GM23248 (cell line): ENCODE measurements at regions not wholly inside any gene's neighbourhood (a gene's known extent, or its start where the extent isn't known, plus 50 kb on each side); places are given as distances from the start of the nearest gene placed in this dataset.

Experiments
- DNase-seq: peaks from one replicate; pipeline ENCODE4 v3.0.0-alpha.2; 2015
- H2AFZ ChIP-seq: fragments of 200-600 bp; sonication (generic); 2 replicates; pipeline ENCODE4 v1.6.1; 2016; ENCODE audit warnings: antibody characterized with exemption
- H3F3A ChIP-seq: fragments of 200-600 bp; sonication (generic); 2 replicates; pipeline ENCODE4 v1.6.1; 2016; ENCODE audit warnings: mild to moderate bottlenecking, antibody characterized with exemption, mixed run types; ENCODE audit not compliant: insufficient read depth
- H3K27ac ChIP-seq: fragments of 200-600 bp; sonication (generic); 2 replicates; pipeline ENCODE4 v1.5.1; 2016; ENCODE audit warnings: mild to moderate bottlenecking
- H3K27me3 ChIP-seq: fragments of 200-600 bp; sonication (generic); replicated peaks from 2 replicates; pipeline ENCODE4 v1.6.1; 2016; ENCODE audit warnings: mild to moderate bottlenecking; ENCODE audit not compliant: insufficient read depth
- H3K36me3 ChIP-seq: fragments of 200-600 bp; sonication (generic); 2 replicates; pipeline ENCODE4 v1.6.1; 2016; ENCODE audit warnings: low read depth, mild to moderate bottlenecking
- H3K4me1 ChIP-seq: fragments of 200-600 bp; sonication (generic); 2 replicates; pipeline ENCODE4 v1.6.1; 2016; ENCODE audit warnings: mild to moderate bottlenecking; ENCODE audit not compliant: insufficient read depth
- H3K4me2 ChIP-seq: fragments of 200-600 bp; sonication (generic); one replicate; pipeline ENCODE4 v1.6.1; 2016; ENCODE audit warnings: mild to moderate bottlenecking; ENCODE audit not compliant: unreplicated experiment
- H3K4me3 ChIP-seq: fragments of 200-600 bp; sonication (generic); 2 replicates; pipeline ENCODE4 v1.5.1; 2016; ENCODE audit warnings: mild to moderate bottlenecking
- H3K79me2 ChIP-seq: fragments of 200-600 bp; sonication (generic); 2 replicates; pipeline ENCODE4 v1.6.1; 2016; ENCODE audit warnings: mild to moderate bottlenecking; ENCODE audit not compliant: insufficient read depth
- H3K9ac ChIP-seq: fragments of 200-600 bp; sonication (generic); 2 replicates; pipeline ENCODE4 v1.6.1; 2016; ENCODE audit warnings: mild to moderate bottlenecking
- H3K9me2 ChIP-seq: fragments of 200-600 bp; sonication (generic); 2 replicates; pipeline ENCODE4 v1.6.1; 2016; ENCODE audit warnings: mixed run types, mild to moderate bottlenecking, moderate library complexity; ENCODE audit not compliant: insufficient read depth
- H3K9me3 ChIP-seq: fragments of 200-600 bp; sonication (generic); one replicate; pipeline ENCODE4 v1.6.1; 2017; ENCODE audit warnings: low read depth
- H4K20me1 ChIP-seq: fragments of 200-600 bp; sonication (generic); 2 replicates; pipeline ENCODE4 v1.6.0; 2016; ENCODE audit not compliant: insufficient read depth
- EZH2 ChIP-seq: fragments of 200-600 bp; sonication (generic); IDR thresholded peaks from 2 replicates; pipeline ENCODE4 v1.6.1; 2018; ENCODE audit warnings: antibody characterized with exemption, mild to moderate bottlenecking; ENCODE audit not compliant: insufficient read depth, poor library complexity, severe bottlenecking
- EZH2phosphoT487 ChIP-seq: fragments of 200-600 bp; sonication (generic); IDR thresholded peaks from 2 replicates; pipeline ENCODE4 v1.6.1; 2018; ENCODE audit warnings: antibody characterized with exemption, moderate library complexity, mild to moderate bottlenecking, low read depth; ENCODE audit not compliant: insufficient read depth
- WGBS, 2 experiments: methylation state at CpG; one replicate each; pipeline ENCODE4 v1.1.6; 2015 to 2017; ENCODE audit warnings: low lambda C conversion rate in 2 of 2, low coverage in 1 of 2; ENCODE audit errors: missing lambda C conversion rate in 2 of 2; 5-methylcytosine and 5-hydroxymethylcytosine counted together
- in situ Hi-C: fragments of 300-500 bp; cut with MboI; formaldehyde crosslinking; loops from 2 replicates; pipeline ENCODE4 v1.15.0; 2020

- Histone ChIP-seq H4K20me1 (no peaks in the 10 kb centered on the region), H3K9me2 (no peaks in the 10 kb centered on the region), H3K9me3 (no peaks in the 10 kb centered on the region), H3K36me3 (no peaks in the 10 kb centered on the region), H3K4me2 (peak overlapping the region; percentile 73), H3K4me3 (peak overlapping the region; percentile 43), H3K79me2 (no peaks in the 10 kb centered on the region), H2AFZ (peak overlapping the region; percentile 48), H3K4me1 (peaks cover 44% of the 10 kb centered on the region), H3K9ac (no peak overlapping the region), H3K27ac (peak overlapping the region; percentile 52), H3F3A (peaks cover 25% of the 10 kb centered on the region; the same call in 1 of the 2 replicates), H3K27me3 (no peaks in the 10 kb centered on the region)
- DNase-seq: peak; percentile 83
- in situ Hi-C loops: no loop called here
- no peak for TF ChIP-seq EZH2
- 18 to 19% methylated on average over 7 of the region's 7 CpGs for WGBS, 2 experiments
Observed at GRCh38 chr2:190791347-190791975, 89.2 kb upstream of the GLS start.

GRCh38 chr2:190791976-190792575, 88.5 kb upstream of the GLS start:
- H3K4me2 ChIP-seq: peak overlapping the region; percentile 73
- H3K9ac ChIP-seq: no peak overlapping the region
- no peaks in the 10 kb centered on the region for H3K9me2 ChIP-seq
- H3K27me3 ChIP-seq: no peaks in the 10 kb centered on the region
- WGBS, 2 experiments: 39 to 47% methylated on average over 1 of the region's 1 CpG
- H3K36me3 ChIP-seq: no peaks in the 10 kb centered on the region
- H3K79me2 ChIP-seq: no peaks in the 10 kb centered on the region
- no peaks in the 10 kb centered on the region for H3K9me3 ChIP-seq
- peak overlapping the region; percentile 48 for H2AFZ ChIP-seq
- H3K4me3 ChIP-seq: peak overlapping the region; percentile 43
- DNase-seq: no peak
- TF ChIP-seq EZH2phosphoT487 (no peak), EZH2 (no peak)
- peaks cover 23% of the 10 kb centered on the region; the same call in 1 of the 2 replicates for H3F3A ChIP-seq
- peaks cover 39% of the 10 kb centered on the region for H3K4me1 ChIP-seq
- in situ Hi-C loops: no loop called here
- H4K20me1 ChIP-seq: no peaks in the 10 kb centered on the region
- H3K27ac ChIP-seq: peak overlapping the region; percentile 52

- no peaks in the 10 kb centered on the region for H3K36me3 ChIP-seq
- H3F3A ChIP-seq: peaks cover 23% of the 10 kb centered on the region; the same call in 1 of the 2 replicates
- no peak overlapping the region for H3K27ac ChIP-seq
- TF ChIP-seq EZH2phosphoT487 (no peak), EZH2 (no peak)
- WGBS, 2 experiments: 96 to 98% methylated on average over 9 of the region's 9 CpGs
- H4K20me1 ChIP-seq: no peaks in the 10 kb centered on the region
- H3K4me2 ChIP-seq: no peak overlapping the region
- in situ Hi-C loops: no loop called here
- H3K9me3 ChIP-seq: no peaks in the 10 kb centered on the region
- no peak overlapping the region for H2AFZ ChIP-seq
- H3K4me3 ChIP-seq: no peak overlapping the region
- H3K9ac ChIP-seq: no peak overlapping the region
- H3K79me2 ChIP-seq: no peaks in the 10 kb centered on the region
- DNase-seq: no peak
- H3K27me3 ChIP-seq: no peaks in the 10 kb centered on the region
- H3K9me2 ChIP-seq: no peaks in the 10 kb centered on the region
- H3K4me1 ChIP-seq: peaks cover 39% of the 10 kb centered on the region
Observed at GRCh38 chr2:190792956-190793888, 87.4 kb upstream of the GLS start.

- no peak overlapping the region for H3K4me3 ChIP-seq
- TF ChIP-seq EZH2phosphoT487: no peak
- TF ChIP-seq EZH2: no peak
- no peak overlapping the region for H2AFZ ChIP-seq
- no peak for DNase-seq
- H3K36me3 ChIP-seq: no peaks in the 10 kb centered on the region
- H3K27ac ChIP-seq: no peak overlapping the region
- WGBS, 2 experiments: 85% methylated on average over 6 of the region's 6 CpGs
- H3K27me3 ChIP-seq: no peaks in the 10 kb centered on the region
- peaks cover 39% of the 10 kb centered on the region for H3K4me1 ChIP-seq
- no peaks in the 10 kb centered on the region for H4K20me1 ChIP-seq
- H3F3A ChIP-seq: peaks cover 23% of the 10 kb centered on the region; the same call in 1 of the 2 replicates
- no peak overlapping the region for H3K9ac ChIP-seq
- H3K79me2 ChIP-seq: no peaks in the 10 kb centered on the region
- no peaks in the 10 kb centered on the region for H3K9me3 ChIP-seq
- H3K9me2 ChIP-seq: no peaks in the 10 kb centered on the region
- in situ Hi-C loops: no loop called here
- H3K4me2 ChIP-seq: peak overlapping the region; percentile 55
Observed at GRCh38 chr2:190794377-190794776, 86.2 kb upstream of the GLS start.
